ENCODE measurements at regions not wholly inside any gene's neighbourhood (a gene's known extent, or its start where the extent isn't known, plus 50 kb on each side); places are given as distances from the start of the nearest gene placed in this dataset.

- TF ChIP-seq MEF2B (IDR thresholded peaks at IDR 0.05; ENCODE audit: partially characterized antibody, poor library complexity, severe bottlenecking): no peak
- TF ChIP-seq POLR2A (IDR thresholded peaks at IDR 0.05; ENCODE audit: low read depth, low read length): no peak
- no peak for TF ChIP-seq YY1 (IDR thresholded peaks at IDR 0.05; ENCODE audit: low read depth, low read length)
- TF ChIP-seq POLR2AphosphoS5 (IDR thresholded peaks at IDR 0.05; ENCODE audit: low read length): no peak
- no peak for TF ChIP-seq CTCF (IDR thresholded peaks at IDR 0.05 in 2 of 3, conservative IDR thresholded peaks at IDR 0.05 in 1 of 3; ENCODE audit: control insufficient read depth in 2 of 3, extremely low read depth in 1 of 3, insufficient read depth in 1 of 3, low read depth in 3 of 3, low read length in 3 of 3)
- TF ChIP-seq NFYB (IDR thresholded peaks at IDR 0.05; ENCODE audit: insufficient read depth, low read depth, low read length): no peak
- no peak for TF ChIP-seq SREBF2 (IDR thresholded peaks at IDR 0.05; ENCODE audit: low read length)
- TF ChIP-seq CBX3 (IDR thresholded peaks at IDR 0.05; ENCODE audit: borderline replicate concordance, low read depth): no peak
These were observed 158.6 kb upstream of the CELF4 start for GRCh38 chr18:37724206-37724605.

Data from GM12878 (cell line).